Testis (tissue), 2 donors: ENCODE measurements at regions not wholly inside any gene's neighbourhood (a gene's known extent, or its start where the extent isn't known, plus 50 kb on each side); places are given as distances from the start of the nearest gene placed in this dataset.

Experiments
- DNase-seq: peaks from one replicate; pipeline ENCODE4 v3.0.0-alpha.2; 2019
- H3K27ac ChIP-seq, 2 donors: fragments of 200-600 bp; sonication (generic); one replicate each; pipeline ENCODE4 v1.5.1; 2019
- H3K27me3 ChIP-seq: fragments of 200-600 bp; sonication (generic); one replicate; pipeline ENCODE4 v1.5.1; 2019
- H3K36me3 ChIP-seq: fragments of 200-600 bp; sonication (generic); one replicate; pipeline ENCODE4 v1.5.1; 2017; ENCODE audit warnings: low read depth; ENCODE audit errors: missing control alignments
- H3K4me1 ChIP-seq: fragments of 200-600 bp; sonication (generic); one replicate; pipeline ENCODE4 v1.5.1; 2019
- H3K4me3 ChIP-seq, 2 donors: fragments of 200-600 bp; sonication (generic); one replicate each; pipeline ENCODE4 v1.5.1; 2017 to 2019
- H3K9me3 ChIP-seq: fragments of 200-600 bp; sonication (generic); one replicate; pipeline ENCODE4 v1.5.1; 2017
- POLR2A ChIP-seq: fragments of 450-650 bp; IDR thresholded peaks from one replicate; pipeline ENCODE4 v1.6.1; 2017; ENCODE audit warnings: antibody characterized with exemption, mild to moderate bottlenecking, moderate library complexity
- WGBS, 2 donors: methylation state at CpG; one replicate each; pipeline ENCODE4 v1.1.5; 2018; 5-methylcytosine and 5-hydroxymethylcytosine counted together
- intact Hi-C: fragments of 100-400 bp; cut with DNase I; formaldehyde crosslinking; loops from one replicate; pipeline ENCODE4 v1.15.1; 2023; ENCODE audit warnings: low total_unique reads
- TF ChIP-seq, protein P1 (sequence below), 3 experiments: fragments of 450-650 bp in 2 of 3; fragments of 200-600 bp in 1 of 3; sonication (generic) in 1 of 3; IDR thresholded peaks; one replicate each; pipeline ENCODE4 v1.5.1; 2016 to 2019; ENCODE audit warnings: antibody characterized with exemption in 3 of 3, mild to moderate bottlenecking in 2 of 3, moderate library complexity in 1 of 3

DNA sequence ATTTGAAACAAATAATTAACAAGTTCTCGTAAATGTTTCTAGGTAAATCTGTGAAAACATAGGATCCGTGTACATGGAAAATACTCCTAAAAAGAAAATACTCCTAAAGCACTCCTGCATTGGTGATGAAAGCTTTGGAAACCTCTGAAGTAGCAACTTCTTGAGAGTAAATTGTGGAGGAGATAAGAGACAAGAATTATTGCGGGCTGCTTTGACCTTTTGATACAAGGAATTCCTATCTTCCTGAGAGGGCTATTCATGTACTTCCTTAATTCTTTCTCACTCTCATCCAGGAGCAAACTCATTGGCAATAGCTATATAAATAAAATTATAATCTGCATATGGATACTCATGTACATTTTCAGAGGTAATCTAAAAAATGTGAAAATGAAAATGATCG lies 158.4 kb upstream of the PIK3R1 start:
- TF ChIP-seq, protein P1, sequence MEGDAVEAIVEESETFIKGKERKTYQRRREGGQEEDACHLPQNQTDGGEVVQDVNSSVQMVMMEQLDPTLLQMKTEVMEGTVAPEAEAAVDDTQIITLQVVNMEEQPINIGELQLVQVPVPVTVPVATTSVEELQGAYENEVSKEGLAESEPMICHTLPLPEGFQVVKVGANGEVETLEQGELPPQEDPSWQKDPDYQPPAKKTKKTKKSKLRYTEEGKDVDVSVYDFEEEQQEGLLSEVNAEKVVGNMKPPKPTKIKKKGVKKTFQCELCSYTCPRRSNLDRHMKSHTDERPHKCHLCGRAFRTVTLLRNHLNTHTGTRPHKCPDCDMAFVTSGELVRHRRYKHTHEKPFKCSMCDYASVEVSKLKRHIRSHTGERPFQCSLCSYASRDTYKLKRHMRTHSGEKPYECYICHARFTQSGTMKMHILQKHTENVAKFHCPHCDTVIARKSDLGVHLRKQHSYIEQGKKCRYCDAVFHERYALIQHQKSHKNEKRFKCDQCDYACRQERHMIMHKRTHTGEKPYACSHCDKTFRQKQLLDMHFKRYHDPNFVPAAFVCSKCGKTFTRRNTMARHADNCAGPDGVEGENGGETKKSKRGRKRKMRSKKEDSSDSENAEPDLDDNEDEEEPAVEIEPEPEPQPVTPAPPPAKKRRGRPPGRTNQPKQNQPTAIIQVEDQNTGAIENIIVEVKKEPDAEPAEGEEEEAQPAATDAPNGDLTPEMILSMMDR (IDR thresholded peaks at IDR 0.05): no peak
- no peak for TF ChIP-seq POLR2A

DNA sequence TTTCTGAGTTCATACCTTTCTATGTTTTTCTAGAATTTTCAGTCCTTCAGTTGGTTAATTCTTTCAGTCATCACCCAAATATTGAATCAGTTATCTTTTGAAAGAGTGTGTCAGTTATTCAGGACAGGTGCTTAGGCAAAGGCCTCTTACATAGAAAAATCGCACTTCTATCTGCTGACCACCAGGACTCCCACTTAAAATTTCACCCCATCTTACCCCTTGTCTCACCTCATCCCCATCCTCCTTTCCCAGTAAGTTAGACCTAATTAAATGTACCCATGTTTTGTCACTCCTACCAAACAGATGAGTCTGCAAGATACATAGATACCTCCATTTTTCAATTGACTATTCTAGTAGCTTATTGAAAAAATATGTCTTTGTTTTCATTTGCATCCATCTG lies 159.9 kb upstream of the PIK3R1 start:
- Histone ChIP-seq H3K4me3 (no peak overlapping the region), H3K4me1 (peaks cover 7% of the 10 kb centered on the region), H3K36me3 (no peaks in the 10 kb centered on the region), H3K27me3 (no peaks in the 10 kb centered on the region), H3K9me3 (no peaks in the 10 kb centered on the region), H3K27ac (no peak overlapping the region)
- no peak for DNase-seq
- WGBS, 2 donors: 100% methylated on average over 1 of the region's 1 CpG
- intact Hi-C loops: no loop called here
- TF ChIP-seq POLR2A: no peak

More for the DNA sequence above, 158.4 kb upstream of the PIK3R1 start:
- no peaks in the 10 kb centered on the region for H3K36me3 ChIP-seq
- no peaks in the 10 kb centered on the region for H3K9me3 ChIP-seq
- no peak overlapping the region for H3K4me3 ChIP-seq
- H3K4me1 ChIP-seq: peaks cover 7% of the 10 kb centered on the region
- WGBS, 2 donors: 69 to 74% methylated on average over 4 of the region's 4 CpGs
- intact Hi-C loops: no loop called here
- no peak for DNase-seq
- no peak overlapping the region for H3K27ac ChIP-seq
- H3K27me3 ChIP-seq: no peaks in the 10 kb centered on the region

DNA sequence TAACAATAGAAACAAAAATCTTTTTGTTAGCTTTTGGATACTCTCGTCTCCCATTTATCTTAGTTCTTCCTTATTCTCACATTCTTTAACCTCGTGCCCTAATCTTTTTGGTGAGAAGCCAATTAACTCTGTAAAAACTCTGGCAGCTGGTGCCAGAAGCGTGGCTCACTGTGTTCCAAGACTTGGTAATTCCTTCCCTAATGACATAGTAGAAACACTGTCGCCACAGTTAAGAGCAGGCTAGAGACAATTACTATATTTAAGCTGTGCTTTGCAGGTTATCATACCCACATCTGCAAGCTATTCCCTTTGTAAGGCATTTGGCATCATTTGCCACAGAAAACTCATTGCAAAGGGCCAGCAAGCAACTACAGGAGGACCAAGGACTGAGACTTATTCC lies 160.9 kb upstream of the PIK3R1 start:
- Histone ChIP-seq H3K27me3 (no peaks in the 10 kb centered on the region), H3K36me3 (no peaks in the 10 kb centered on the region), H3K4me1 (peaks cover 7% of the 10 kb centered on the region), H3K27ac (peak overlapping the region in 1 of 2 donors; percentile 10), H3K4me3 (no peak overlapping the region), H3K9me3 (no peaks in the 10 kb centered on the region)
- TF ChIP-seq, protein P1 (IDR thresholded peaks at IDR 0.05): no peak
- TF ChIP-seq POLR2A: no peak
- WGBS, 2 donors: 25 to 42% methylated on average over 4 of the region's 4 CpGs
- DNase-seq: peak; percentile 46
- intact Hi-C loops: no loop called here

DNA sequence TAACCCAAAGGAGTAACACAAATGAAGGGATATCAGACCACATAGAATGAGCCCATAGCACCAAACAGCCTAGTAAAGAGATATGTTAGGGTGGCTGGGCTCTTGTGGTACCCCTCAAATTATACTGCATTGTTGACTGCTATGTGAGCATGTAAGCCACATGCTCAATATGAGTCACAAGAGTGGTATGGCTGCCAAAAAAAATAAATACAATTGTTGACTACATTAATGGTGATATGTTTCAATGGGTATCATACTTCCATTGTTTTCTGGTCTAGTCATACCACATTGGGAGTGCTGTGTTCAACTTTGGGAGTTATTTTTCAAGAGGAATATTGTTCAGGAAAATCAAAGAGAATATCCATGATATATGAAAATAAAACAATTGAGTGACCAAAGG lies 162.4 kb upstream of the PIK3R1 start:
- peaks cover 7% of the 10 kb centered on the region for H3K4me1 ChIP-seq
- no peak overlapping the region for H3K4me3 ChIP-seq
- H3K36me3 ChIP-seq: no peaks in the 10 kb centered on the region
- intact Hi-C loops: no loop called here
- H3K9me3 ChIP-seq: no peaks in the 10 kb centered on the region
- no peaks in the 10 kb centered on the region for H3K27me3 ChIP-seq
- DNase-seq: no peak
- no peak for TF ChIP-seq POLR2A
- TF ChIP-seq, protein P1 (IDR thresholded peaks at IDR 0.05): no peak
- no peak overlapping the region for H3K27ac ChIP-seq

DNA sequence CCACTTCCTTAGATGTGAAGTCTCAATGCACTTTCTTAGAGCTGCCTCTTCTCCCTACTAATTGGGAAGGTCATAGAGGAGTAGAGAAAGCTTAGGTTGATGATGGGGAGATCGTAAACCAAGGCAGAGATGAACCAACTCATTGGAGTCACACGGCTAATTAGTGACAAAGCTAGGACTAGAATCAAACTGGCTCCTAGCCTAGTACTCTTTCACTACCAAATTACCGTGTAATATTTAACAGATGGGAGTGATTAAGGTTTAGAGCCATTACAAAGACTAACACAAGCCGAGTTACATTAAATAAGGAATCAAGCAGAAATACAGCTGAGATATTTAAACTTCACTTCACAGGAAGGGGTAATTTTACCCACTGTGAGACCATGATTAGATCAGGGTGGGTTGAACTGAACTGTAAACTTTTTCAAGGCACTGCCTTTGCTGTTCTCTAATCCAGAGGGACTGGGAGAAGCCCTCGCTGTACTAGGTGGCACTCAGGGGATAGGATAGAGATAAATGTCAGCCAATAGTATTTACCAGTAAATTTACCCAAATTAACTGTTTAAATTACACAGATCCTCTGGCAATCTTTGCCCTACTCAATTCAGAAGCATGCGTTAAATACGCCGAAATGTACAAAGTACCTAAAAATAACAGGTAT lies 166.4 kb upstream of the PIK3R1 start:
- no peaks in the 10 kb centered on the region for H3K36me3 ChIP-seq

More for the DNA sequence above, 166.4 kb upstream of the PIK3R1 start:
- H3K27me3 ChIP-seq: no peaks in the 10 kb centered on the region
- intact Hi-C loops: no loop called here
- no peaks in the 10 kb centered on the region for H3K4me1 ChIP-seq
- H3K27ac ChIP-seq: no peak overlapping the region
- H3K4me3 ChIP-seq: no peak overlapping the region
- no peaks in the 10 kb centered on the region for H3K9me3 ChIP-seq
- TF ChIP-seq, protein P1 (IDR thresholded peaks at IDR 0.05): no peak
- TF ChIP-seq POLR2A: no peak
- WGBS, 2 donors: 80 to 82% methylated on average over 8 of the region's 8 CpGs
- no peak for DNase-seq
